ENCODE measurements at regions not wholly inside any gene's neighbourhood (a gene's known extent, or its start where the extent isn't known, plus 50 kb on each side); places are given as distances from the start of the nearest gene placed in this dataset.

- dilution Hi-C loops (cut with MboI; ENCODE audit: extremely low pct_ligation_motif_present, low sequenced_read_pairs): no loop called here
- H3K9me3 ChIP-seq (ENCODE audit: control insufficient read depth, low read depth, low read length): no peaks in the 10 kb centered on the region
- TF ChIP-seq EZH2 (IDR thresholded peaks at IDR 0.05; ENCODE audit: low read length): no peak
- no peak for TF ChIP-seq CTCF (optimal IDR thresholded peaks at IDR 0.05 in 1 of 3, IDR thresholded peaks at IDR 0.05 in 1 of 3, conservative IDR thresholded peaks at IDR 0.05 in 1 of 3; ENCODE audit: extremely low read depth in 1 of 3, insufficient read depth in 2 of 3, low read length in 3 of 3)
- H3K36me3 ChIP-seq (ENCODE audit: control insufficient read depth in 2 of 2, extremely low read depth in 1 of 2, insufficient read depth in 2 of 2, low read length in 2 of 2): no peaks in the 10 kb centered on the region
- H3K27ac ChIP-seq (ENCODE audit: control insufficient read depth, insufficient read depth, low read length): no peak overlapping the region
- no peaks in the 10 kb centered on the region for H3K4me1 ChIP-seq (ENCODE audit: control insufficient read depth, extremely low read depth, insufficient read depth, low read length)
- H3K4me3 ChIP-seq (ENCODE audit: control insufficient read depth in 2 of 3, extremely low read depth in 1 of 3, insufficient read depth in 2 of 3, low read depth in 1 of 3, low read length in 3 of 3): no peak overlapping the region
- H3K4me2 ChIP-seq (ENCODE audit: control insufficient read depth, extremely low read depth, insufficient read depth, low read depth, low read length): no peak overlapping the region
- H3K79me2 ChIP-seq (ENCODE audit: control insufficient read depth, insufficient read depth, low read length): no peaks in the 10 kb centered on the region
- no peak for FAIRE-seq
- no peak overlapping the region for H2AFZ ChIP-seq (ENCODE audit: control insufficient read depth, low read length)
- H3K9ac ChIP-seq (ENCODE audit: control insufficient read depth, extremely low read depth, insufficient read depth, low read length): no peak overlapping the region
- no peaks in the 10 kb centered on the region for H4K20me1 ChIP-seq (ENCODE audit: control insufficient read depth, extremely low read depth, insufficient read depth, low read length)
- no peak for DNase-seq (ENCODE audit: low read depth, low spot score)
- H3K9me1 ChIP-seq (ENCODE audit: control insufficient read depth, extremely low read depth, insufficient read depth, low read length): no peaks in the 10 kb centered on the region
- no peaks in the 10 kb centered on the region for H3K27me3 ChIP-seq (ENCODE audit: control insufficient read depth, extremely low read depth, insufficient read depth, low read length)
These were observed 237.6 kb downstream of the BCAT1 start for GRCh38 chr12:24711056-24712008.

- H3K79me2 ChIP-seq (ENCODE audit: control insufficient read depth, insufficient read depth, low read length): no peaks in the 10 kb centered on the region
- DNase-seq (ENCODE audit: low read depth, low spot score) (no peak), FAIRE-seq (peak; percentile 23)
- H3K9me1 ChIP-seq (ENCODE audit: control insufficient read depth, extremely low read depth, insufficient read depth, low read length): no peaks in the 10 kb centered on the region
- H3K4me1 ChIP-seq (ENCODE audit: control insufficient read depth, extremely low read depth, insufficient read depth, low read length): no peaks in the 10 kb centered on the region
- H3K9ac ChIP-seq (ENCODE audit: control insufficient read depth, extremely low read depth, insufficient read depth, low read length): no peak overlapping the region
- H2AFZ ChIP-seq (ENCODE audit: control insufficient read depth, low read length): no peak overlapping the region
- H3K4me3 ChIP-seq (ENCODE audit: control insufficient read depth in 2 of 3, extremely low read depth in 1 of 3, insufficient read depth in 2 of 3, low read depth in 1 of 3, low read length in 3 of 3): no peak overlapping the region
- no peak for TF ChIP-seq EZH2 (IDR thresholded peaks at IDR 0.05; ENCODE audit: low read length)
- TF ChIP-seq CTCF (optimal IDR thresholded peaks at IDR 0.05 in 1 of 3, IDR thresholded peaks at IDR 0.05 in 1 of 3, conservative IDR thresholded peaks at IDR 0.05 in 1 of 3; ENCODE audit: extremely low read depth in 1 of 3, insufficient read depth in 2 of 3, low read length in 3 of 3): no peak
- dilution Hi-C loops (cut with MboI; ENCODE audit: extremely low pct_ligation_motif_present, low sequenced_read_pairs): no loop called here
- H3K9me3 ChIP-seq (ENCODE audit: control insufficient read depth, low read depth, low read length): no peaks in the 10 kb centered on the region
- no peak overlapping the region for H3K27ac ChIP-seq (ENCODE audit: control insufficient read depth, insufficient read depth, low read length)
- no peaks in the 10 kb centered on the region for H3K27me3 ChIP-seq (ENCODE audit: control insufficient read depth, extremely low read depth, insufficient read depth, low read length)
- no peaks in the 10 kb centered on the region for H4K20me1 ChIP-seq (ENCODE audit: control insufficient read depth, extremely low read depth, insufficient read depth, low read length)
- no peaks in the 10 kb centered on the region for H3K36me3 ChIP-seq (ENCODE audit: control insufficient read depth in 2 of 2, extremely low read depth in 1 of 2, insufficient read depth in 2 of 2, low read length in 2 of 2)
- H3K4me2 ChIP-seq (ENCODE audit: control insufficient read depth, extremely low read depth, insufficient read depth, low read depth, low read length): no peak overlapping the region
These were observed 239.7 kb downstream of the BCAT1 start for GRCh38 chr12:24709216-24709615.

Measured in keratinocyte (primary cell).